ENCODE measurements at regions not wholly inside any gene's neighbourhood (a gene's known extent, or its start where the extent isn't known, plus 50 kb on each side); places are given as distances from the start of the nearest gene placed in this dataset.

DNA sequence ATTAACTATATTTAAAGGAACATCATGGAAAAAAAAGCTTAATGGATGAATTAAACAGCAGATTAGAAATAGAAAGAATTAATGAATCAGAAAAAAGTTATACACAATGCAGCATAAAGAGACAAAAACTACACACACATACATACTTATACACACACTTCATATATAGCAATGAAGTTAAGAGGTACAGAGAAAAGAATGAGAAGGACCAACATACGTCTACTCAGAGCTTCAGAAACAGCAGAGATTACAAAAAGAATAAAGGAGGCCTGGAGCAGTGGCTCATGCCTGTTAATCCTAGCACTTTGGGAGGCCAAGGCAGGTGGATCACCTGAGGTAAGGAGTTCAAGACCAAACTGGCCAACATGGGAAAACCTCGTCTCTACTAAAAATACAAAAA, 133.9 kb upstream of the TNPO1 start:
- TF ChIP-seq, protein P1, sequence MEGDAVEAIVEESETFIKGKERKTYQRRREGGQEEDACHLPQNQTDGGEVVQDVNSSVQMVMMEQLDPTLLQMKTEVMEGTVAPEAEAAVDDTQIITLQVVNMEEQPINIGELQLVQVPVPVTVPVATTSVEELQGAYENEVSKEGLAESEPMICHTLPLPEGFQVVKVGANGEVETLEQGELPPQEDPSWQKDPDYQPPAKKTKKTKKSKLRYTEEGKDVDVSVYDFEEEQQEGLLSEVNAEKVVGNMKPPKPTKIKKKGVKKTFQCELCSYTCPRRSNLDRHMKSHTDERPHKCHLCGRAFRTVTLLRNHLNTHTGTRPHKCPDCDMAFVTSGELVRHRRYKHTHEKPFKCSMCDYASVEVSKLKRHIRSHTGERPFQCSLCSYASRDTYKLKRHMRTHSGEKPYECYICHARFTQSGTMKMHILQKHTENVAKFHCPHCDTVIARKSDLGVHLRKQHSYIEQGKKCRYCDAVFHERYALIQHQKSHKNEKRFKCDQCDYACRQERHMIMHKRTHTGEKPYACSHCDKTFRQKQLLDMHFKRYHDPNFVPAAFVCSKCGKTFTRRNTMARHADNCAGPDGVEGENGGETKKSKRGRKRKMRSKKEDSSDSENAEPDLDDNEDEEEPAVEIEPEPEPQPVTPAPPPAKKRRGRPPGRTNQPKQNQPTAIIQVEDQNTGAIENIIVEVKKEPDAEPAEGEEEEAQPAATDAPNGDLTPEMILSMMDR (IDR thresholded peaks at IDR 0.05): no peak
- no peak for TF ChIP-seq POLR2A (IDR thresholded peaks at IDR 0.05)

Data from lower leg skin (tissue), 3 donors.